Epithelial cell of proximal tubule (primary cell): ENCODE measurements at regions not wholly inside any gene's neighbourhood (a gene's known extent, or its start where the extent isn't known, plus 50 kb on each side); places are given as distances from the start of the nearest gene placed in this dataset.

Source experiments
- DNase-seq: peaks from one replicate; pipeline ENCODE4 v3.0.0-alpha.2; 2011; ENCODE audit warnings: low read depth
- H3K4me3 ChIP-seq: 2 replicates; pipeline ENCODE4 v1.5.1; 2011; ENCODE audit warnings: low read depth, mild to moderate bottlenecking, low read length
- CTCF ChIP-seq: conservative IDR thresholded peaks from 2 replicates; pipeline ENCODE4 v1.5.1; 2012; ENCODE audit warnings: low read depth, mild to moderate bottlenecking, low read length

- no peak for TF ChIP-seq CTCF
- no peak for DNase-seq
Measured at GRCh38 chr13:40158218-40158617, 502.8 kb downstream of the COG6 start.

GRCh38 chr13:40158757-40159156 lies 503.3 kb downstream of the COG6 start:
- H3K4me3 ChIP-seq, result no peak overlapping the region
- TF ChIP-seq CTCF, result no peak
- DNase-seq, result no peak

More at GRCh38 chr13:40158218-40158617, 502.8 kb downstream of the COG6 start:
- no peak overlapping the region for H3K4me3 ChIP-seq

GRCh38 chr13:40159736-40160135 lies 504.3 kb downstream of the COG6 start:
- TF ChIP-seq CTCF, result no peak
- DNase-seq, result no peak
- no peak overlapping the region for H3K4me3 ChIP-seq

GRCh38 chr13:40160618-40161350 lies 505.3 kb downstream of the COG6 start:
- no peak for DNase-seq
- TF ChIP-seq CTCF, result no peak
- H3K4me3 ChIP-seq, result no peak overlapping the region

GRCh38 chr13:40161351-40161810 lies 505.1 kb downstream of the FOXO1 start:
- no peak overlapping the region for H3K4me3 ChIP-seq
- no peak for DNase-seq
- no peak for TF ChIP-seq CTCF

- no peak for DNase-seq
- H3K4me3 ChIP-seq, result no peak overlapping the region
- no peak for TF ChIP-seq CTCF
Measured at GRCh38 chr13:40161931-40162330, 504.5 kb downstream of the FOXO1 start.
